RCC 7860 (cell line): ENCODE measurements at regions not wholly inside any gene's neighbourhood (a gene's known extent, or its start where the extent isn't known, plus 50 kb on each side); places are given as distances from the start of the nearest gene placed in this dataset.

Experiments
- DNase-seq: peaks from one replicate; pipeline ENCODE4 v3.0.0-alpha.2; 2015; ENCODE audit warnings: low spot score
- FAIRE-seq: peaks from 2 replicates; lab custom pipeline; 2012; peaks lifted over from hg19 to GRCh38; lab: Jason Lieb, UNC

- DNase-seq (no peak), FAIRE-seq (no peak)
Observed at GRCh38 chr3:21357241-21357640, 393.8 kb downstream of the ZNF385D start.

DNA sequence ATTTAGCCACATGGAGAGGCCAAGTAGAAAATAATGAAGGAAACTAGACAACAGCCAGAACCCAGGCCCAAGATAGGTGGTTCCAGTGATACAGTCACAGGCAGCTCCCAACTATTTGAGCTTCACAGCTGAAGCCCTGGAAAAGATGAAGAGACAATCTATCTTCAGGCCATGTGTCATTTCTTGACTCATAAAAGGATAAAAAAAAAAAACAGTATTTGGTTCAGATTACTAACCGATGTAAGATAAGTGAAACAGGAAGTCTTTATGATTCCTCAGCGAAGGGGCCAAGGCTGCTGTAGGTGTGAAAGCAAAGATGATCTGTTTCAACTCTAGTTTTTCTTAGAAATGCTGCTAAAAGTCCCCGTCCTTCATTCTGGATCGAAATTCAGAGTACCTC lies 394.6 kb downstream of the ZNF385D start:
- no peak for DNase-seq
- no peak for FAIRE-seq

DNA sequence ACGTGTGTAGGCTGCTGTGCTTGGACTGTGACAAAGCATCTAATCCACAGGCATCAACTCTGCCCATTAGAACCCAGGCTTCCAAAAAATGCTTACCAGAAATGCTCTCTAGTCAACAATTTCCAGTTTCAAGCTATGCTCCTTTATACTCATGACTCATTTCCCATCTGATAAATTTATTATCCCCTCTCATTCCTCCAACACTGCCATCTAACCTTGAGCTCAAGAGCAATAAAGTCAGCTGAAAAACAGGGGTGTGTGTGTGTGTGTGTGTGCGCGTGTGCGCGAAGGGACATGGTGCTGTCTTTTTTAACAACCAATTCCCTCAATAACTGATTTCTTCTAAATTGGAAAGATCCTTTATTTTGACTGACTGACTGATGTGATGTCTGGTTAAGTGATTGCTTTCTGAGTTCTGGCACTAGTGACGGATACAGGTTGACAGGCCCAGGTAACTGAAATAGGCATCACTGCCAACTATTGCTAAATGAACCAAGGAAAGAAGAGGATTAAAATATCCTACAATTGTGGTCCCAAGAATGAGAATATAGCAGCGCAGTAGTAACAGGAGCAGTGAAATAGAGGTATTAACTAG lies 405.5 kb downstream of the ZNF385D start:
- FAIRE-seq = no peak

DNA sequence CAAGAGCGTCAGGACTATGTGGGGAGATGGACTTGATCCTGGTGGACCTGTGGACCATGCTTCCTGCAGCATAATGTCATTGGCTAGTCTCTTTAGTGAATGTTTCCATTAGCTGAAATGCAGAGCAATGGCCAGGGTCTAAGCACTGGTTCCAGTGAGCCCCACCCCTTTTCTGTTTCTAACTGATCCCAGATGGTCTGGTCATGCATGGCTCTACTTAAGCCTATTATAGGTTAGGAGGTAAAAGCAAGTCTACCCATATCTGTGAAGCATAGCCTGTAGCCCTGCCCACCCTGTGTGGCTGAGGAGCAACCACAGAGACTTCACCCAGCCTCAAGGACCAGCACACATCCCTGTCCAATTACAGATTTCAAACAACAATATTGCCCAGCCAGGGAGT lies 419.2 kb downstream of the ZNF385D start:
- FAIRE-seq (no peak), DNase-seq (no peak)

More for the DNA sequence above, 405.5 kb downstream of the ZNF385D start:
- no peak for DNase-seq

- DNase-seq (no peak), FAIRE-seq (no peak)
Observed at GRCh38 chr3:21331321-21331720, 419.7 kb downstream of the ZNF385D start.

DNA sequence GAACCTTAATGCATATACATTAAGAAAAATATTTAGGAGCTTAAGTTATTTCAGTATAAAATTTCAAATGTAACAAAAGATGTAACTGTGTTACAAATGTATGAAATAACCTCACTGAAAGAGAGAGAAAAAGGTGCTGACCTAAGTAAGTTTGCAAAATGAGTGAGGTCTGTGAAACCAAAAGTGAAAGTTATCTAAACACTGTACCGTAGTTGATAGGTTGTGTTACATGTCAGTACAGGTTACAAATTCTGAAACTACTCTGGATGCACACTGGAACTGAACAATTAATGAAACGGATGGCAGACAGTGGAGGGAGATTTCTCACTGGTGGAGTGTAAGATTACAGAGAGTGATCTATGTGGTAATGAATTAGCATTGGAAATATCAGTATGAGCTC lies 420.7 kb downstream of the ZNF385D start:
- no peak for FAIRE-seq

GRCh38 chr3:21328711-21329390 lies 422.2 kb downstream of the ZNF385D start:
- no peak for FAIRE-seq

More for the DNA sequence above, 420.7 kb downstream of the ZNF385D start:
- DNase-seq = peak; percentile 8

DNA sequence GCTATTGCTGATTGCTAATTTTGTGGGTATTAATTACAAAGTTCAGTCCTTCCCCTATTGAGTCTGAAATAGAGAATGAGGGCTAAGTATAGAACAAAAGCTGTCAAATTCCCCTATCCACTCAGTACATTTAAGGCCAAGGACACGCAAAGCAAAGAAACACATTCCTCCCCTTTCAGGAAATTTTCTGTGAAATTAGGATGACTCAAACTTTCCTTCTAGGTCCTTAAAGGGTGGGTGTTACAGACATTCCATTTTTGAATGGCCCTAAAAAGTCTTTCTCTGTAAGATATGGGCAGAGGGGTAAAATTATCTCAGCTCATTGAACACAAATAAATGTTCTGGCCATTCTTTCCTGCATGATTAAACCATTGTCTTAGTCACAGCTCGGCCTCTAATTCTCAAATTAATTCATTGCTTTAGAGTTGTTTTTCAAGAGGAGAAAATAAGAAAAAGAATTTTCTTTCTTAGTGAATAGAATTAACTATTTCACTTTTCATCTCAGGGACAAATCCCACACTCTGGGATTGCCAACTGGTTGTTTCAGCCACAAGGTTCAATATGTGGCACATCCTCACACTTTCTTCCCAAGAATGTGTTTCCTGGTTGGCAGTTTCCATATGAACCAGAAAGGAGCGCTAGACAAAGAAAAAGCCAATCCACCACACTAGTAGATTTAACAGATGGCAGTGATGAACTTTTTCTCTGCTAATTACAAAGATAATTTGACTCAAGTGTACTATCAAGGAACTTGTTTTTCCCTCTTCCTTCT lies 424.1 kb downstream of the ZNF385D start:
- no peak for FAIRE-seq
- DNase-seq = no peak

More at GRCh38 chr3:21328711-21329390, 422.2 kb downstream of the ZNF385D start:
- no peak for DNase-seq

DNA sequence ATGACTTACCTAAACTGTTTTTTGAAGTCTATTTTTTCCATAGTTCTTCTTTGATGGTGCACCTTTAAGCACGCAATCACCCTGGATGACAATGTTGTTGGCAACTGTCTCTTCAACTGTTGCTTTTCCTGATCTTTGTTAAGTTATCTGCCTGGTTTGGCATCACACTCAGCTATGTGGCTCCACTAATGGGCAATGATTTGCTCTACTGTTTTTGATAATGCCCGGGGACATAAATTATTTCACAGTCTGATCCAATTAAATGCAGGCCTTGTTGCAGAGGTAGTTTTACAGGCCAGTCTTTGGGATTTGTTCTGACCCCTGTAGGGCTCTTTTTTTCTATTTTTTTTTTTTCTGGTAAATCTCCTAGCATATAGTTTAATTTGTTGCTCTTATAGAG lies 436.3 kb downstream of the ZNF385D start:
- no peak for DNase-seq
- no peak for FAIRE-seq

GRCh38 chr3:21310891-21311290 lies 440.1 kb downstream of the ZNF385D start:
- FAIRE-seq (no peak), DNase-seq (no peak)

- DNase-seq = no peak
- FAIRE-seq = no peak
Observed at GRCh38 chr3:21310161-21310560, 440.8 kb downstream of the ZNF385D start.

DNA sequence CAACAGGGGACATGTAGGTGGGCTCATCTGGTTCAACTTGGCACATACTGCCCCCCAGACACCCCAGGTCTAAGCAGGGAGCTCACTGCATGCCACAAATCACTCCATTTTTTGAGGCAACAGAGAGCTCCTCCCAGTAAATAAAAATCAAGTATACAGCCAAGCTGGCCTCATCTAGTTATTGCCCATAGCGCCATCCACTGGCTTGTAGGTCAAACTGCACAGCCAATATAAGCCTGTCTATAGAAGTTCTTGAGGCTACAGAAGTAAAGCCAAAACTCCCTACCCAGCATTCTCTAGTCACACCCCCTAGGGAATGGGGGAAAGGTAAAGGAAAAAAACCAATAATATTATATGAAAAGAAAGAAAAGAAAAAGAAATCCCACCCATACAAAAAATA lies 453.7 kb downstream of the ZNF385D start:
- FAIRE-seq = no peak

GRCh38 chr3:21294768-21295167 lies 456.2 kb downstream of the ZNF385D start:
- no peak for DNase-seq
- no peak for FAIRE-seq

More for the DNA sequence above, 453.7 kb downstream of the ZNF385D start:
- DNase-seq = no peak

- no peak for DNase-seq
- FAIRE-seq = no peak
Observed at GRCh38 chr3:21292971-21293370, 458.0 kb downstream of the ZNF385D start.

DNA sequence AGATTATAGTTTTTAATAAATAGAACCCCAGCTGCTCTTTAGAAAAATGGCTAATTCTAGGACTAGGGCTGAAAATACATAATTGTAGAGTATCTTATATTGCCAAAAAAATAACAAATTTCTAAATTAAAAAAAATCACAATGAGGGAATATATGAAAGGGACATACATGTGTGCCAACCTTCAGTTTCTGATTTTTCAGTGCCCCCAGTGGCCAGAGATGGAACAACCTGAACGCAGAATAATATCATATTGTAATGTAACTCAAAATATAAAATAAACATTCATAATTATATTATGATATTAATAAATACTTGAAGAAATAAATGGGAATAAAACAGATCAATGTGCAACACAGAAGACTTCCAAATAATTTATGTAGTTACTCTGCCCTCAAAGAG lies 460.5 kb downstream of the ZNF385D start:
- FAIRE-seq = peak; percentile 55
- DNase-seq = no peak

DNA sequence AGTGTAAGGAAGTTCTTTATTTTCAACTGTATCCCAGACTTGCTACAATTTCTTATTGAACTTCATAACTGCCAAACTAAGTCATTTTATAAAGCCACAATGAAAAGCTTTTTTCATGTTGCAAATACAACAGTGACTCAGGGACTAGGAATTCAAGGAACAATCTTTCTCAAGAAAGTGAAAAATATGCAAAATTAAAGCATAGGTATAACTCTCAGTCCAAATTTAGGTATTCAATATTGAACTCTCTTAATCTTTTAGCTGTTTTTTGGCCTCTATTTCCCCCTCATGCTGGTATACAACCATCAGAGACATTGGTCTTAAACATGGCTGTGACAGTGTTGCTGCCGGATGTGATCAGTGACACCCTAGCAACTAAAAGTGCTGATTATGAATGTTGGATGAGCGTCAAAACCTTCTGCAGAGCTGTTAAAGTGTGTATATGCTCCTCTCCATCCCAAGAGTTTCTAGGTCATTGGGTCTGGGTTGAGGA lies 476.9 kb downstream of the ZNF385D start:
- FAIRE-seq (no peak), DNase-seq (no peak)

DNA sequence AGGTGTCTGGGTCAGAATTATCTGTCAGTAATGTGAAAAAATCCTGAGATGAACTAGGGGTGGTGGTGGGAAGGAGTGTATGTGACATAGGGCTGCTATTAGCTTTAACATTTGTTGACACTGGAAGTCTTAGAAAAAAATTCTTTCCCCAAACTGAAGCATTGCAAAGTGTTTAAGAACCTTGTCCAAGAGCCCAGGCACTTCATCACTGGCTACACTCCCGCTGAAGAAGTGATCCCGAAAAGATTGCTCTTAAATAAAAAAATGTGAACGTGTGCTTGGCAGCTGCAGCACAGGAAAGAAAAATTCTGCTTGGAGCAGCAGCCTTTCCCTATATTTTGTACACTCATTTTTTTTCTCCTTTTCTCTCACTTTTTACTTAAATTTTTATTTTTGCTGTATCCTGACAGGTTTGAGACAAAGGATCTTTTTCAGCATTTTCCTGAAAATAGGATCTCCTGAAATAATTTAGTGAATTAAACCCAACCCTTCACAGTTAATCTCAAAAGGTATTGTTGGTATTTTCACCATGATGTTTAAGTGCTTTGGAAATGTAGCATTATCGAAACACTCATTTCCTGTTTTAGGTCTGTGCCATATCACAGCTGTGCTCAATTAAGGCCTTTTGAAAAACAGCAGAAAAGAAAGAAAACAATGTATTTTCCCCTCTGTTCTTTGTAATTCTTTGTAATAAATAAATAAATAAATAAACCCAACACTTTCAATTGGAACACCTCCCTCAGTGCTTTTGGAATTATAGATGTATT lies 477.6 kb downstream of the ZNF385D start:
- FAIRE-seq = no peak
- no peak for DNase-seq

- DNase-seq (no peak), FAIRE-seq (no peak)
Observed at GRCh38 chr3:21271606-21272016, 479.4 kb downstream of the ZNF385D start.

DNA sequence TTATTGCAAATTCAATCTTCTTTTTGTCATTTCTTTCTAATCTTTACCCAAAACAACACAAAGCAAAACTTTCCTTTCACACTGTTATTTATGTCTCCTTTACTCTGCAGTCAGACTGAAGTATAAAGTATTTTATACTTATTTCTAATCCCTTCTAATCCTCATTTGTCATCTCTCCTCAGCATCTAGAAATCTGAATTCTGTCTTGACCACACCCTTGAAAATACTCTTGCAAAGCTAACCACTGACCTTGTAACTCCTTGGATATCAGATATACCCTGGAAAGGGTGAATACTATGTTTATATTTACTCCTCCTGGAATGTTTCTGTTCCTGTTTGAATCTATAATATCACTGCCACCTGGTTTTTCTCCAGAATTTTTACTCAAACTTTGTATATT lies 481.1 kb downstream of the ZNF385D start:
- FAIRE-seq = no peak

DNA sequence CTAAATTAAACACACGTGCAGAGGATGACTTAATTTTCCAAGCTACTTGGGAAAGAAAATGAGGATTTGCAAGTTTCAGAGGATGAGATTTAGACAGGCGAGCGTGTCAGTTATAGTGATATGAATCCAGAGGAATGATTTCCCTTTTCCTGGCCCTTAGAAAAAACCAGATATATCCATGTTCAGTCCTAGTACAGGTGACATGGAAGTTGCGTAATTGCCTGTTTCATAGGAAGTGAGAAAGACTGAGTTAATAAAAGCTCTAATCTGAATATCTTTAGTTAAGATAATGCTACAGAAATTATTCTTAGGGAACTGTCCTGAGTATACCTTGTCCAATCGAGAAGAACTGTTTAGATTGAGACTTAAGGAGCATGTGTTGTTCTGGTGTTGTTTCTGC lies 490.5 kb downstream of the ZNF385D start:
- no peak for FAIRE-seq
- no peak for DNase-seq

More for the DNA sequence above, 481.1 kb downstream of the ZNF385D start:
- DNase-seq = no peak

DNA sequence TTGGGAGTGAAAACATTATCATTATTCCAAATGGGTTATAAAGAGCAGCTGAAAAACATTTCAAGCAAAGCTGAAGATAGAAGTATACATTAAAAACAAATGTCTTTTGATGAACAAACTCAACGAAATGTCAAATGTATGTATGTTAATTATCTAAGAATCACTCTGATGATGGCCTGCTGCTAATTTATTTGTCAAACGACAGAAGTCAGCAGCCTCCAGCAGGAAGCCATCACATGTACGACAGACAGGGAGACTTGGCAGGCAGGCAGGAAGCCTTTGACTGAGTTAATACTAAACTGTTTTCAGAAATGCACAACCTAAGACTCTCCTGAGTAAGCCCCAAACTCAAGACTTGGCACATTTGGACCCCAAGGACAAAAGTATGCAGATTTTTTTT lies 491.1 kb downstream of the ZNF385D start:
- FAIRE-seq = no peak

More for the DNA sequence above, 491.1 kb downstream of the ZNF385D start:
- no peak for DNase-seq
